MM.1S (cell line): ENCODE measurements at regions not wholly inside any gene's neighbourhood (a gene's known extent, or its start where the extent isn't known, plus 50 kb on each side); places are given as distances from the start of the nearest gene placed in this dataset.

Experiments used
- CTCF ChIP-seq: fragments of 300-600 bp; sonication (generic); IDR thresholded peaks from 2 replicates; pipeline ENCODE4 v1.5.1; 2016; ENCODE audit warnings: antibody characterized with exemption, low read length, mixed read lengths
- EZH2 ChIP-seq: fragments of 300-600 bp; sonication (generic); optimal IDR thresholded peaks from 2 replicates; pipeline ENCODE3; 2017; ENCODE audit warnings: low read depth, mild to moderate bottlenecking, antibody characterized with exemption, low read length, mixed read lengths
- EZH2phosphoT487 ChIP-seq: fragments of 300-600 bp; sonication (generic); IDR thresholded peaks from 2 replicates; pipeline ENCODE4 v1.6.1; 2018; ENCODE audit warnings: antibody characterized with exemption, low read length

DNA sequence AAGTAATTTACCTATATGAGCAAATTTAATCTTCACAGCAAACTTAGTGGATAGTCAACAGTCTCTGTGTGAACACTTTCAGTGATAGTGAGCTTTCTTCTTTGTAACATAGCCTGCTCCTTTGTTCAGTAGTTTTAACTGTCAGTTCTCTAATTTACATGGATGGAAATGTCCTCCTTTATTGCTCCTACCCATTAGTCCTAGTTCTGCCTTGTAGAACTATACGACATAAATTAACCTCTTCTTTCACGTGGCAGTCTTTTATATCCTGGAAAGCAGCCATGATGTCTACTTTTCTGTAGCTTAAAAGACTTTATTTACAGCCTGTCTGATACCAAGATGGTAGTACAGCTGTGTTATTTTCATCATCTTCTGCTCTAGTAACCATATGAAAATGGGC, 143.6 kb downstream of the TANC2 start:
- no peak for TF ChIP-seq CTCF
- TF ChIP-seq EZH2phosphoT487 = no peak
- no peak for TF ChIP-seq EZH2
